Esophagus muscularis mucosa (tissue), 3 donors: ENCODE measurements at regions not wholly inside any gene's neighbourhood (a gene's known extent, or its start where the extent isn't known, plus 50 kb on each side); places are given as distances from the start of the nearest gene placed in this dataset.

Source experiments
- POLR2A ChIP-seq: fragments of 450-650 bp; IDR thresholded peaks from one replicate; pipeline ENCODE4 v1.6.1; 2017; ENCODE audit warnings: antibody characterized with exemption, moderate library complexity, mild to moderate bottlenecking, low read depth
- POLR2AphosphoS5 ChIP-seq, 2 donors: sonication (generic); formaldehyde crosslinking; IDR thresholded peaks; one replicate each; pipeline ENCODE4 v1.6.1; 2017; ENCODE audit warnings: antibody characterized with exemption in 2 of 2
- TF ChIP-seq, protein P1 (sequence below), 3 experiments: fragments of 200-600 bp in 2 of 3; fragments of 450-650 bp in 1 of 3; sonication (generic) in 2 of 3; IDR thresholded peaks; one replicate each; pipeline ENCODE4 v1.5.1; 2017 to 2019; ENCODE audit warnings: antibody characterized with exemption in 3 of 3, mild to moderate bottlenecking in 2 of 3, moderate library complexity in 1 of 3

DNA sequence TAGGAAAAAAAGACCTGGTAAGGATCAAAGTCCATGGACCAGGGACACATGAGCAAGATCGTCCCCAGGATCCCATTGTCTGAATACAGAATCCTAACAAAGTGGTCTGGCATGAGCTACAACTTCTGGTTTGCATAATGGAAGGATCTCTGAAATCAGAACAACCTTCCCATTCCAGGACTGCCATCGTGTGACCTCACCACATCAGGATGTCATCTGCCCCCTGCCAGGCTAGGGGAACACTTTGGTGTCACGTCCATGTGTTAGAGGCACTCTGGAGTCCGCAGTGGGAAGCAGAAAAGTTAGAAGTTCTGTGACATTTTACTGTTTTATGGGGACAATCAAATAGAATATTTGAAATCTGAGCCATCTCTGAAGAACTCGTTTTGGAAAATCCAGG, 160.7 kb downstream of the RGS9 start:
- no peak for TF ChIP-seq POLR2AphosphoS5 (IDR thresholded peaks at IDR 0.05)
- TF ChIP-seq, protein P1, sequence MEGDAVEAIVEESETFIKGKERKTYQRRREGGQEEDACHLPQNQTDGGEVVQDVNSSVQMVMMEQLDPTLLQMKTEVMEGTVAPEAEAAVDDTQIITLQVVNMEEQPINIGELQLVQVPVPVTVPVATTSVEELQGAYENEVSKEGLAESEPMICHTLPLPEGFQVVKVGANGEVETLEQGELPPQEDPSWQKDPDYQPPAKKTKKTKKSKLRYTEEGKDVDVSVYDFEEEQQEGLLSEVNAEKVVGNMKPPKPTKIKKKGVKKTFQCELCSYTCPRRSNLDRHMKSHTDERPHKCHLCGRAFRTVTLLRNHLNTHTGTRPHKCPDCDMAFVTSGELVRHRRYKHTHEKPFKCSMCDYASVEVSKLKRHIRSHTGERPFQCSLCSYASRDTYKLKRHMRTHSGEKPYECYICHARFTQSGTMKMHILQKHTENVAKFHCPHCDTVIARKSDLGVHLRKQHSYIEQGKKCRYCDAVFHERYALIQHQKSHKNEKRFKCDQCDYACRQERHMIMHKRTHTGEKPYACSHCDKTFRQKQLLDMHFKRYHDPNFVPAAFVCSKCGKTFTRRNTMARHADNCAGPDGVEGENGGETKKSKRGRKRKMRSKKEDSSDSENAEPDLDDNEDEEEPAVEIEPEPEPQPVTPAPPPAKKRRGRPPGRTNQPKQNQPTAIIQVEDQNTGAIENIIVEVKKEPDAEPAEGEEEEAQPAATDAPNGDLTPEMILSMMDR (IDR thresholded peaks at IDR 0.05): no peak
- no peak for TF ChIP-seq POLR2A
